ENCODE measurements at regions not wholly inside any gene's neighbourhood (a gene's known extent, or its start where the extent isn't known, plus 50 kb on each side); places are given as distances from the start of the nearest gene placed in this dataset.

- Histone ChIP-seq H3K27ac (no peak overlapping the region), H3K4me1 (no peaks in the 10 kb centered on the region), H3K36me3 (no peaks in the 10 kb centered on the region), H3K4me3 (no peak overlapping the region), H3K27me3 (no peaks in the 10 kb centered on the region), H3K9me3 (no peaks in the 10 kb centered on the region)
- peak in 1 of 2 donors; percentile 33 for DNase-seq
- peak in 1 of 2 donors; percentile 42 for ATAC-seq (ENCODE audit: low FRiP score in 2 of 2)
- WGBS, 2 donors: 59 to 63% methylated on average over 3 to 5 of the region's 5 CpGs
- TF ChIP-seq CTCF (IDR thresholded peaks at IDR 0.05) (no peak), POLR2AphosphoS5 (IDR thresholded peaks at IDR 0.05) (no peak), POLR2A (IDR thresholded peaks at IDR 0.05) (no peak), EP300 (IDR thresholded peaks at IDR 0.05) (no peak)
These were observed 163.8 kb downstream of the SEC61B start for GRCh38 chr9:99385814-99386279.

- 85% methylated on average over 2 of the region's 2 CpGs for WGBS, 2 donors
These were observed 165.3 kb downstream of the SEC61B start for GRCh38 chr9:99387431-99387830.

GRCh38 chr9:99389087-99390033, 167.3 kb downstream of the SEC61B start:
- ATAC-seq (ENCODE audit: low FRiP score in 2 of 2) (no peak), DNase-seq (no peak)
- H3K9me3 ChIP-seq: no peaks in the 10 kb centered on the region
- H3K27me3 ChIP-seq: no peaks in the 10 kb centered on the region
- H3K36me3 ChIP-seq: no peaks in the 10 kb centered on the region
- H3K4me3 ChIP-seq: no peak overlapping the region
- 79 to 88% methylated on average over 10 of the region's 10 CpGs for WGBS, 2 donors
- TF ChIP-seq CTCF (IDR thresholded peaks at IDR 0.05) (no peak), POLR2AphosphoS5 (IDR thresholded peaks at IDR 0.05) (no peak), POLR2A (IDR thresholded peaks at IDR 0.05) (no peak), EP300 (IDR thresholded peaks at IDR 0.05) (no peak)
- no peak overlapping the region for H3K27ac ChIP-seq
- H3K4me1 ChIP-seq: no peaks in the 10 kb centered on the region

More at GRCh38 chr9:99387431-99387830, 165.3 kb downstream of the SEC61B start:
- Histone ChIP-seq H3K27me3 (no peaks in the 10 kb centered on the region), H3K4me1 (no peaks in the 10 kb centered on the region), H3K36me3 (no peaks in the 10 kb centered on the region), H3K9me3 (no peaks in the 10 kb centered on the region), H3K27ac (no peak overlapping the region), H3K4me3 (no peak overlapping the region)
- TF ChIP-seq EP300 (IDR thresholded peaks at IDR 0.05) (no peak), CTCF (IDR thresholded peaks at IDR 0.05) (no peak)
- no peak for ATAC-seq (ENCODE audit: low FRiP score in 2 of 2)
- no peak for DNase-seq

- no peaks in the 10 kb centered on the region for H3K36me3 ChIP-seq
- H3K4me1 ChIP-seq: no peaks in the 10 kb centered on the region
- ATAC-seq (ENCODE audit: low FRiP score in 2 of 2) (no peak), DNase-seq (no peak)
- no peak overlapping the region for H3K4me3 ChIP-seq
- H3K27me3 ChIP-seq: no peaks in the 10 kb centered on the region
- 78 to 80% methylated on average over 6 of the region's 6 CpGs for WGBS, 2 donors
- no peak overlapping the region for H3K27ac ChIP-seq
- H3K9me3 ChIP-seq: no peaks in the 10 kb centered on the region
- no peak for TF ChIP-seq EP300 (IDR thresholded peaks at IDR 0.05)
- no peak for TF ChIP-seq POLR2A (IDR thresholded peaks at IDR 0.05)
- no peak for TF ChIP-seq CTCF (IDR thresholded peaks at IDR 0.05)
- TF ChIP-seq POLR2AphosphoS5 (IDR thresholded peaks at IDR 0.05): no peak
These were observed 170.0 kb downstream of the SEC61B start for GRCh38 chr9:99391937-99392594.

Data from upper lobe of left lung (tissue), 6 donors.